HG03175 (cell line): ENCODE measurements at regions not wholly inside any gene's neighbourhood (a gene's known extent, or its start where the extent isn't known, plus 50 kb on each side); places are given as distances from the start of the nearest gene placed in this dataset.

Source experiments
- ATAC-seq: cut with Tn5 transposase; IDR thresholded peaks from one replicate; pipeline ENCODE4 v1.9.1; 2021; ENCODE audit warnings: mild to moderate bottlenecking, moderate library complexity; ENCODE audit not compliant: unreplicated experiment

- no peak for ATAC-seq
Measured at GRCh38 chr1:81030441-81030840, 770.3 kb upstream of the ADGRL2 start.

- no peak for ATAC-seq
Measured at GRCh38 chr1:81029266-81029665, 771.5 kb upstream of the ADGRL2 start.

GRCh38 chr1:81023187-81023724 is 777.5 kb upstream of the ADGRL2 start:
- ATAC-seq: no peak

- no peak for ATAC-seq
Measured at GRCh38 chr1:81021134-81021533, 779.6 kb upstream of the ADGRL2 start.

- no peak for ATAC-seq
Measured at GRCh38 chr1:81020506-81020905, 780.2 kb upstream of the ADGRL2 start.

- no peak for ATAC-seq
Measured at GRCh38 chr1:81010126-81010525, 790.6 kb upstream of the ADGRL2 start.

- ATAC-seq: no peak
Measured at GRCh38 chr1:81008293-81008692, 792.4 kb upstream of the ADGRL2 start.

GRCh38 chr1:81007024-81007423 is 793.7 kb upstream of the ADGRL2 start:
- ATAC-seq: no peak

GRCh38 chr1:81006502-81006901 is 794.2 kb upstream of the ADGRL2 start:
- ATAC-seq: no peak

GRCh38 chr1:81004011-81004410 is 796.7 kb upstream of the ADGRL2 start:
- ATAC-seq: no peak

- ATAC-seq: no peak
Measured at GRCh38 chr1:80994934-80995333, 805.8 kb upstream of the ADGRL2 start.

- no peak for ATAC-seq
Measured at GRCh38 chr1:80994038-80994437, 806.7 kb upstream of the ADGRL2 start.

- ATAC-seq: no peak
Measured at GRCh38 chr1:80993154-80993980, 807.4 kb upstream of the ADGRL2 start.

GRCh38 chr1:80989455-80989854 is 811.3 kb upstream of the ADGRL2 start:
- ATAC-seq: no peak

GRCh38 chr1:80988926-80989325 is 811.8 kb upstream of the ADGRL2 start:
- ATAC-seq: no peak

- no peak for ATAC-seq
Measured at GRCh38 chr1:80987824-80988223, 812.9 kb upstream of the ADGRL2 start.

- ATAC-seq: no peak
Measured at GRCh38 chr1:80987106-80987505, 813.6 kb upstream of the ADGRL2 start.

GRCh38 chr1:80982831-80983230 is 817.9 kb upstream of the ADGRL2 start:
- no peak for ATAC-seq

GRCh38 chr1:80973101-80973500 is 827.6 kb upstream of the ADGRL2 start:
- ATAC-seq: no peak

GRCh38 chr1:80966266-80966665 is 834.5 kb upstream of the ADGRL2 start:
- ATAC-seq: no peak

GRCh38 chr1:80962564-80962963 is 838.2 kb upstream of the ADGRL2 start:
- no peak for ATAC-seq

GRCh38 chr1:80961464-80962190 is 839.1 kb upstream of the ADGRL2 start:
- ATAC-seq: no peak
